HPDE6-E6E7 (cell line): ENCODE measurements at regions not wholly inside any gene's neighbourhood (a gene's known extent, or its start where the extent isn't known, plus 50 kb on each side); places are given as distances from the start of the nearest gene placed in this dataset.
"Not testable (repeated sequence)": the region's sequence is repeated elsewhere in the genome, so short reads cannot be mapped to it uniquely, and the experiment has no call there.

Experiments
- DNase-seq: peaks from one replicate; pipeline ENCODE4 v3.0.0; 2011; ENCODE audit warnings: missing footprints; ENCODE audit errors: extremely low spot score

DNA sequence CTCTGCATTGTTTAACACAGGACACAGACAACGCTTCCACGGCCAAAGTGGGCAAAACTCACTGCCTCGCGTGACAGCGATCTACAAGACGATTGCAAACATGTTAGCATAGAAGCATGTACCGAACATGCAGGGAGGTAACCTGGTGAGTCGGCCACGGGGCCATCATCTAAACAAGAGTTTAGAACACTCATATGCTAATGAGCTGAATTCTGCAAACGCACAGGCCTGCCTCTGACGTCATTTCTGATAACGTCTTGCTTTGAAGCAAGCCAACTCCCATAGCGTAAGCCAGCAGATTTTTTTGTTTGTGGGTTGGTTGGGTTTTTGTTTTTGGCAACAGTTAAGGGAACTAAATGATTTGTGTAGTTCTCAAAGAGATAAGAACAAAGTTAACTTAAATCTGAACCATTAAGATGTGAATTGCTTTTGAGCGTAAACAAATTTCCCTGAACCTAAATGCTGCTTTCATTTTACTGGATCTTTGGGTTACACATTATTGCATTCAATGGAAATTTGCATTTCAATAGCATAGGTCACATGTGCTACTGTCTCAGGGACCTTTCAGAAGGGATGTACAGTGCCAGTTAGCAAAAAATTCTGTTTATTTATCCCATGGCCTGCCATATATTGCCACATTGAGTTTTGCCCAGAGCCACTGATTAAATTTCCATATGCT lies 184.5 kb upstream of the PDE10A start:
- no peak for DNase-seq

DNA sequence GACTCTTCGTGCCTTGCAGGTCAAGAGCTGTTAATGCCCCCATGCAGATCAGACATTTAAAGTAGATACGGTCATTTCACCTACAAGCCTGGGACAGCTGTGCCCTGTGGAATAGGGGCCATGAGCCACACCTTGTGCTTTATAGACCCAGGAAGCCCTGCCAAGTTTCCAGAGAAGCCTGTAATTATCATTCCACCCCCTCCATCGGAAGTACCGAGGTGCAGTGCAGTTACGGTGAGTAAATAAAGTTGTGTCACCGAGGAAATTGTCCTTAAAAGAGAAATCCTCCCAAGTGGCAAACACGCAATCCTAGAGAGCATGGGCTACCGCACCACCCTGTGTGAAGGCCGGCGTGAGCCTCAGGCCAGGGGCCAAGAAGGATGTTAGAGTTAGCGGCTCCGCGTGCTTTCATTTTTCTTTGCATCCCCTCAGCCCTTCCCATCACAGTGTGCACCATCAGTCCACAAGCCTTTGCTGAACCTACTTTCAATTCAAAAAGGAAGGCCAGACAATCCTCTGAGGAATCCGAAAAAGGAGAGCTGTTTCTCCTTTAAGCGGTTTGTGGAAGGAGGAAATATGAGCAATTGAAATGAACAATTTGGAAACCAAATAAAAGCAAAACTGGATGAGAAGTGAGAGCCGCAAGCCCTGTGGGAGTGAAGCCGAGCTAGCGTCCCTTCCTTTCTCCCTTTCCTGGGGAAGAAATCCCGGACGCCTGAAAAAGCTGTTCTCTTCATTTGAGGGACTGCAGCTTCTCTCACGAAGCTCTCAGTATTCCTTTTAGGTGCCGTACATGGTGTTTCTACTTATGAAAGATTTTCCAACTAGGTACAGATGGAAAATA lies 183.3 kb upstream of the PDE10A start:
- DNase-seq = no peak

DNA sequence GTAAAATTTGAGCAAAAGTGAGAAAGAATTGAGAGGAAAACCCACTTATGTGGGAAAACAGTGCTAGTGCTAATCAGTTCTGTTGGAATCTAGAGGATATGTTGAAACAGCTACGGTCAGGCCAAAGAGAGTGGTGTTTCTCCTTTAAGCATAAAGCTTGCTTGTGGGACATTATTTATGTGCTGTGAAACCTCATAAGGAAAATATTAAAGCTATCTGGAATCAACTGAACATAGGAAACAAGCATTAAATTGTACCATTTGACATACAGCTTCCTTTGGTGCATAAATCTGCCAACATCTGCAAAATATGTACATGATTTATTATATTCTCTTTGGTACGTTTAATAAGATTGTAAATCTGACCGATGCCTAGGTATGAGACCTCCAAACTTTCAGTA lies 182.5 kb upstream of the PDE10A start:
- no peak for DNase-seq

DNA sequence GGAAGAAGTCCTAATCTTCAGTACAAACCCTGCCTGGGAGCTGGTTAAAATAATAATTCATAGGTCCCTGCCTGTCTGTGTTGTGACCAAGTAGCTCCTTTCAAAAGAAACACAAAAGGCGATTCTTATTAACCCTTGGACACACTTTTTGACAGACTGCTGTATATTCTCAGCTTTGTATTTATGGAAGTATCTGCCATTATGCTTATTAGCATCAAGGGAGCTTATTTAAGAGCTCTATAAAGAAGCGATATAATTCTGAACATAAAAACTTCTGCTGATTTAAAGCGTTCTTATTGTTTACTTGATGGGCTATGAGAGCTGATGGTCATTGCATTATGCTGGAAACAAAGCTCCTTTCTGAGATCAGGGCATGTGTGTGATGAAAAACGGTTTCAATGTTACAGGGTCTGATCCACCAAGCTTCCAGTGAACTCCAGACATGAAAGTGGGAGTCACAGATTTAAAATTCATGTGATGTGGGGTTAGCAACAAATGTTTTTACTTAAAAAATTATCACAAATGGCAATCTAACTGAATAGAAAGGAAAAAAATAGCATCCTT lies 181.8 kb upstream of the PDE10A start:
- no peak for DNase-seq

DNA sequence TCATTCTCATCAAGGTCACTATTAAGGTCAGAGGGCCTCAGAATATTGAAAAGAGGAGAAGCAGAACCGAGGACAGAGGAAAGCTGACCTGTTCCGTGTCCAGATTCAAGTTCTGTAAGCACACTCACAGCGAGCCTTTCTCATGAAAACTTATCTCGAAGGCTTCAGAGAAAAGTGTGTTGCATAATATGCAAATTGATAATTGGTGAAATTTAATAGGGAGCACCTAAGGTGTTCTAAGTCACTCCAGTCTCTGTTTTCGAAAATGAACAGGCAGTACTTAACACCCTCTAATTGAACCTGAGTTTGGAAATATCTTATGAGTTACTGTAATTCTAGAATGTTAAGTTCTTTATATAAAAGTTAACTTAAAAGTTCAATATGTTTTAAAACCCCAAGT lies 181.2 kb upstream of the PDE10A start:
- DNase-seq = no peak

DNA sequence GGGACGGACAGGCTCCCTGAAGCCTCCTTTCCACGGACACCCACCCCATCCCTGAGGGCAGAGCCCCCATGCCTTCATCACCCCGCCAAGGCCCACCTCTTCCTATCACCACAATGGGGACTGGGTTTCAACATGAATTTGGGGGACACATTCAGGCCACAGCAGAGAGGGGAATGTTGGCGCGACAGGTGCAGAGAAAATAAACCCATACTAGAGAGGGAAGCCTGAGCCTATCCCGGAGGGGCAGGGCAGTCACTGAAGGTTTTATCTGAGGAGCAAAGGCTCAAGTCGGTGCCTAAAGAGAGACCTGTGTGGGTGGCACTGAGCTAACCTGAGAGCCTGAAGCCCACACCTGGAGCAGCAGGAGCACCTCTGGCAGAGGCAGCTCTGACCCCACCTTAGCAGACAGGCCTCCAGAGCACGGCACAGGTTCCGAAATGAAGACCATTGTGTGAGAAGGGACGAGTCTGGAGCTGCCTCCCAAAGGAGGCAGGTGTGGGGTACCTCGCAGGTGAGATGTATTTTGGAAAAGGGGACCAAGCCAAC lies 180.6 kb upstream of the PDE10A start:
- DNase-seq = no peak

DNA sequence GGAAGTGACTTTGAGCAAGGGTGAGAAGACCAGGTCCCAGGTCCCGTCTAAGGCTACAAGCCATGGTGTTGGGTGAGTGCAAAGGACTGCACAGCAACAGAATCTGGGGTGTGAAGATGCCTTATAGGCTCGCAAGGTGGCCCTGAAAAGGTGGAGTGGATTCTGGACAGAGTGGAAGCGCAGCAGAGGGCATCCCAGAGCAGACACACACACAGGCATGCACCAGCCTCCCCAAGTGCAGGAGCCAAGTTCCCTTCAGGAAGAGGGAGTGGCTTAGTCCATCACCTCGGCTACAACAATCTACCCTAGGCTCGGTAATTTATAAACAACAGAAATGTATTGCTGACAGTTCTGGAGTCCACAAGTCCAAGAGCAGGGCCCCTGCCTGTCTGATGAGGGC lies 180.1 kb upstream of the PDE10A start:
- DNase-seq = no peak

DNA sequence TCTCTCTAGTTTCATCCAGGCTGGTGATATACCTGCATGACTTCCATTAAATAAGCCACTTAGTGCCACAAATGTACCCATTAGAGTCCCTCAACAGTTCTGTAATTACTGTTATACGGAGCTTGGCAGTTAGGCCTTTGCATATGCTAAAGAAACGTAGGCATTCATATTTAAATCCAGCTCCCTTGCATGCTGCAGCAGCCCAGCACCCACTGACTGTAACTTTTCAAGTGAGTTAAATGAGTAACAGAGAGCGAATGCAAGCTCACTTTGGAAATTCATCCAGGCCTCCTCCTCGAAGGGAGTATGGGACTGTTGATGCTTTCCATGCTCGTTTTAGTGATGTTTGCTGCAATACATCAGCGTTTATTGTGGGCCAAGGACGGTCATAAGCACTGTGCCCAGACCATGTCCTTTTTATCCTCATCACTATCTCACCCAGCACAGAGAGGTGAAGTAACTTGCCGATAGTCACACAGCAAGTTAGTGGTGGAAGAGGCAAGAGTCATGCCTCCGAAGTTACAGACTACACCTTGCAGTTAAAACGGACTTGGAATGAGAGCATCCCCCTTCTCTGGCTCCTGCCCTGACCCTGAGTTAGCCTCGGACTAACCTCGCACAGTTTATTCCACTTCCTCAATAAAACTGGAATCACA lies 179.4 kb upstream of the PDE10A start:
- DNase-seq = no peak

DNA sequence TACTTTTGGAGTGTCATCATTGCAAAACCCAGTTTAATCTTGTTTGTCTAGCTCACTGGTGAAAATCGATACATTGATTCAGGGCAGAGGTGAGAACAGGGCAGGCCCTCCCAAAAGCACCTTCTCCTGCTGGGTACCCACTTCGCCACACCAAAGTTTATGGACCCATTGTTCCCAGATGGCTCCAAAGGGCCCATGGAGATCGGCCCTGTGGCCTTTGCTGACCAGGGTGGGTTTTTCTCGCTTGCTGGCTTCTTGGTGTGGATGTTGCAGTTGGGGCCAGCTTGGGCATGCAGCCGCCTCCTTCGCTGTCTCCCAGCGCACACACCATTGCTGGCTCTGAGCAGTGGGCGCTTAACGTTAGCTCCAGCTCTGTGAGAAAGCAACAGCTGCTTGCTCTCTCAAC lies 178.1 kb upstream of the PDE10A start:
- DNase-seq = no peak

DNA sequence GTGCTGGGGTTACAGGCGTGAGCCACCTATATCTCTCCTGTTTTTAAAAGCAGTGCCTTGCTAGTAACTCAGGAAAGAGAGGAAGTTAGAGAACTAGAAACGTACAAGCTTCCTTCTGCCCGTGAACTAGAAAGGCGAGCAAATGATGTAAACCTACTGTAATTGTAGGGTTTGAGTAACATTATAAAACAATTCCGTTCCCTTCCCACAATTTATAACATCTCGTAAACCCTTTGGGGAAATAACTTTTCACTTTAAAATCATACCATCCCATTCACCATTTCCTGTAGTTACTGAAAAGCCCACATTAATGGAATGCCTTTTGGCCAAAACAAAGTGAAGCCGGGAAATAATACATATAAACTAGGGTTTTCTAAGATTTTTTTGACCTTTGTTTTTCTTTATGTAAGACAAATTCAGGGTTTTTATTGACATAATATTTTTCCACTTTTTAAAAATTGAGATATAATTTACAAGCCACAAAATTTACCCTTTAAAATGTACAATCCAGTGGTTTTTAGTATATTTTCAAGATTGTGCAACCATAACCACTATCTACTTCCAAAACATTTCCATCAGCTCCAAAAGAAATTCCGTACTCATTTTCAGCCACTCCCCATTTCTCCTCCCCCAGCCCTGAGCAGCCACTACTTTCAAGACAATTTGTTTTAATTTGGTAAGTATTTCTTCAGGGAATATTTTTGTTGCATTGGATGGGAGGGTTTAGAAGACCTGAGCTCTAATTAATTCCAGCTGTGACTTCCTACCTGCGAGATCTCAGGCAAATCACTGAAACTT lies 175.1 kb upstream of the PDE10A start:
- DNase-seq = no peak

DNA sequence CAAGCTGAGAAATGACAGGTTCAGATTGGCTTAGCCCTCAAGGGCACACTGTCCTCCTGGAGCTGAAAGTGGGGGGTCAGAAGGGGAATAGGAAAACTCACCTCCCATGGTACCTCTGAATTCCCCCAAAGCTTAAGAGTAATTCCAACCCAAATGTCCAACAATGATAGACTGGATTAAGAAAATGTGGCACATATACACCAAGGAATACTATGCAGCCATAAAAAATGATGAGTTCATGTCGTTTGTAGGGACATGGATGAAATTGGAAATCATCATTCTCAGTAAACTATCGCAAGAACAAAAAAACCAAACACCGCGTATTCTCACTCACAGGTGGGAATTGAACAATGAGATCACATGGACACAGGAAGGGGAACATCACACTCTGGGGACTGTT lies 173.6 kb upstream of the PDE10A start:
- not testable (repeated sequence) for DNase-seq

DNA sequence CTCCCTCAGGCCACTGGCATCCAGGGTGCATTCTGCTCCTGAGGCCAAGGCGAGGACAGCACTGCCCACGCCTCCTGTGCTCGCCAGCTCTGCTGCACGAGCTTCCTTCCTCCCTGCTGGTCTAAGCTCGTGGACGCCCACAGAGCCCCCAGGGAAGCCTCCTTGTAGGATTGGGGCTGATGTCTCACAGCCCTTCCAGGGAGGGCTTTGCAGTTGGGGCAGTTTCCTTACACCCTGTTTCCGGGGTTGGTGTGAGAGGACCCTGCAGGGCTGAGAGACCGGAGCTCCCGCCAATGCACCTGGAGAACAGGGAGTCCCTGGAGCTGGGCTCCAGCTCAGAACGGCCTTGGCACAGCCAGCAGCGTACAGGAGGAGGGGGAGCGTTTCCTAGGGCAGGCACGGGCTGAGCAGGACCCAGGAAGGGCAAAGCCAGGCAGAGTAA lies 172.4 kb upstream of the PDE10A start:
- no peak for DNase-seq

DNA sequence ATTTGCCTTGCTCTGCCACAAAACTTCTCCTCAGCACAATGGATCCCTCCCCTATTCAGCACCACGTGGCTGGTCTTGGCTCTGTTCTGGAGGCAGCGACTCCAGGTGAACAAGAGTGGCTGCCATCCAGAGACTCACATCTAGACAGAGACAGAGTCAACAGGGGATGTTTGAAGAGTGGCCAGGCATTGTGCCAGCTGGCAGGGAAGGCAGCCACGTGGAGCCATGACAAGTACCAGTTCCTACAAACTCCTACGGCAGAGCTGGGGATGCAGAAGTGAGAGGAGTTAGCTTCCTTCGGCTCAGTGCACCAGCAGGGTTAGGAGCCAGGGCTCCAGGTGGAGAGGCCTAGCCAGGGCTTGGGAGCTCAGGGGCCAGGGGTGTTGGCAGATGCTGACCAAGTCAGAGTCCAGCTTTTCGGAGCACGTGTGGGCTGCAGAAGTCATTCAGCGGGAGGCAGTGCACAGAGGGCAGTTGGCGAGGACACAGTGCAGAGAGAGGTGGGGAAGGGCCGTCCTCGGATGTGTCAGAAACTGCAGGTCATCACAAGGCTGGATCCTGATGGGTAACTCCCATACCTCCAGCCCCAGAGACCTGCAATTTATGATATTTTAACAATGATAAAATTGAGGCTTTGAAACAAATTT lies 171.7 kb upstream of the PDE10A start:
- DNase-seq = no peak

DNA sequence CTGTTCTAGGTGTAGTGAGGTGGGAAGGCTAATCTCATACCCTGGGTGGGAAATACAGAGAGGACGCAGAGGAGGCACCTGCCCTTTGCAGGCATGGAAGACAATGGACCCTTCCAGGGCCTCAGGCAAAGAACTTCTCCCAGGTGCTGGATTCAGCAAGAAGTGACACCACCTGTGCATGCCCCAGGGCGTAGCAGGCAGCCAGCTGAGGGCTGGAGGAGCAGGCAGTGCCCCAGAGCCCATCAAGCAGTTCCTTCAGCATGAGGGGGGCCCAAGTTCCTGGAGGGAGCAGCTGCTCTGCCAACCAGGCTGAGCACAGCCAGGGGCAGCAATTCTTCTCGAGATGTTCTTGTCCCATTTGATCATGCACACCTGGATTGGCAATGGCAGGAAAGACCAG lies 170.3 kb upstream of the PDE10A start:
- DNase-seq = no peak

DNA sequence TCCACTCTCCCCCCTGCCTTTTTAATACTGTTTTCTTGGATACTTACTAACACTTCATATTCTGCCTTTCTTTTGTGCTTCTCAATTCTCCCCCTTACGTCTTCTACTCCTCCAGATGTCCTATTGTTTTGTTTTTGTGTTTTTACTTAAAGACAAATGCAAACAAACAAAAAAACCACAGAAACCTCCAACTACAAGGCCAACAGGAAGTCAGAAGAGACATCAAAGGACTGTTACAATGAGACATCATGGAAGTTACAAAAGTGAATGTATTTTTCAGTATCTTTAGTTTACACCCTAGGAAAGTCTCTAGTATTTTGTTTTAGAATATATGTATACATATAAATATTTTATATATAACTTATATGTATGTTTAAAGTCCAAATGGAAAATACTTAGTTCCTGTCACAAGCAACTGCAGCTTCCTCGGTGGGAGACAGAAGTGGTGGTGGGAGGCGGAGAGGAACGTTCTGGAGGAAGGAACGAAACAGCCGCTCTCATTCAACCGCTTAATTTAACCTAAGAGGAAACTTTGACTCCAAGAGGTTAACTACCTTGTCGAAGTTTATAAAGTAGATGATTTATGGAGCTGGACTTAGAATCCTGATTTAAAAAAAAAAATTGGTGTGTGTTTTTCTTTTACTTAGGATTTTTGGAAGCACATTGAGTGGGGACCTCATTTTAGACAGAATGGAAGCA lies 168.9 kb upstream of the PDE10A start:
- no peak for DNase-seq

DNA sequence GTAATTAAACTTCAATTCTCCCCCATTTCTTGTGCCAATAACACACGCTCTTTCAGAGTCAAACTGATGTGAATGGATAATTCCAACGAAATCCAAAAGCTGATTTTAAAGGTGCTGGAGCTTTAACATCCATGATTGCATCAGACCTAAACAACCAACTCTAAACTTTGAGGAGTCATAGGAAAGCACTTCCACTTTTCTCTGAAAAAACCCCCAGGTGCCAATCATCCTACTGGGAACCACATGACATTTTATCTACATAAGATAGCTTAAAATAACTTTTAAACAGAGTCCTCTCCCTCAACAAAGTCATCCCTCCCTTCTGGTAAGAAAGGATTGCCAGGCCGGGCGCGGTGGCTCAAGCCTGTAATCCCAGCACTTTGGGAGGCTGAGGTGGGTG lies 167.7 kb upstream of the PDE10A start:
- no peak for DNase-seq

DNA sequence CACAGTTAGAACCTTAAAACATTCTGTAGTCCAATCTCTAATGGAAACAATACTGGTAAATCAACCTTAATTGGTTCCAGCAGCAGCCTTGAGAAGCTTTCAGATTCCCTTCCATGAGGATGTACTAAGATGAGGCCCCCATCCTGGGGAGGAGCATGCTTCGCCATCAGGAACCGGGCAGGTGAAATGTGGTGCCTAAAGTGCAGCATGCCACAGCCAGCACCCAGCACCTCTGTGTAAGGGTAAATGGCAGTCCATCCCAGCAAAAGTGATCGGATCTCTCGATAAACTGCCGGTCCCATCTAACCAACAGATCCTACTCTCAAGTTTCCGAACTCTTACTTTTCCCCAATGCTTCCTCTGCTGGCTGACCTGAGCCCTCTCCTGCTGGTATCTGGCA lies 166.3 kb upstream of the PDE10A start:
- DNase-seq = no peak

DNA sequence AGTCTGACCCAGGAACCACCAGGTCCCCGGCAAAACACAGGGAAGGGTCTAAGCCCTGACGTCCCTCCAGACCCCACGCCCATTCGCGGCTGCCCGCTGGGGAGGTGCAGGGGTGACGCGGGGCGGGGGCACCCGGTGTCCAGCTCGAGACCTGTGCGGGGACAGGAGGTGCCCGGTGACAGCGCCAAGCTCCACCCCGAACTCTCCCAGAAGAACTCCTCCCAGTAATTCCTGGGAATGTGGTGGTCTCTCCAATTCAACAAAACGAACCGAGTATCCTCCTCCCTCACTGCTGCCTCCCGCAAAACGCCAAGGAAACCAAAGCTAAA lies 164.1 kb upstream of the PDE10A start:
- no peak for DNase-seq

DNA sequence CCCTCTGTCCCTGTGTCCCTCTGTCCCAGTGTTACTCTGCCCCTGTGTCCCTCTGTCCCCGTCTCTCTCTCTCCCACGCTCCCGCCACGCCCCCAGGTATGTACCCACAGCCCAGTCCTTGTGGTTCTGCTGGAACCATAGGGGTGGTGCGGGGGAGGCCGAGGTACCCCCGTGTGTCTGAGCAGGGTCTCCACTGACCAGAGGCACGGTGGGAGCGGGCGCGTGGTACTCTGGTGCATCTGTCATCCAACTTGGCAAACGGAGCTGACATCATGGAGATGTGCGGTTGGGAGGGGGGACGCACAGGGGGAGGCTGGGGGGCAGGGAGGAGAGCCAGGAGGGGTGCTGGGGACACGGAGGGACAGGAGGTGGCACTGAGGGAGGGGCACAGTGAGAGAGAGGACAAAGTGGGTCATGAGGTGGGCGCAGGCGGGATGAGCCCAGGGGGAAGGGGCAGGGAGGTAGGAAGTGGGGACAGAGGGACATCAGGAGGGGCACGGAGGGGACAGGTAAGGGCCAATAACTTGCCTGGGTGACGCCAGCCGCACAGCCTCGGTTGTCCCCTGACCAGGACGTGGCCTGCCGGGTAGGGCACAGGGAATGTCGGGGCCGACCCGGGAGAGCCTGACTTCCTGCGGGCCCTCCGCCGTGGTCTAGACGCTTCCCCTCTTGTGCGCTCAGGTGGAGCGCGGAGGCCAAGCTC lies 163.6 kb upstream of the PDE10A start:
- DNase-seq = no peak
